ENCODE measurements at regions not wholly inside any gene's neighbourhood (a gene's known extent, or its start where the extent isn't known, plus 50 kb on each side); places are given as distances from the start of the nearest gene placed in this dataset.
A peak's percentile ranks its signal among the peaks of the same experiment; 100 is the strongest.

DNA sequence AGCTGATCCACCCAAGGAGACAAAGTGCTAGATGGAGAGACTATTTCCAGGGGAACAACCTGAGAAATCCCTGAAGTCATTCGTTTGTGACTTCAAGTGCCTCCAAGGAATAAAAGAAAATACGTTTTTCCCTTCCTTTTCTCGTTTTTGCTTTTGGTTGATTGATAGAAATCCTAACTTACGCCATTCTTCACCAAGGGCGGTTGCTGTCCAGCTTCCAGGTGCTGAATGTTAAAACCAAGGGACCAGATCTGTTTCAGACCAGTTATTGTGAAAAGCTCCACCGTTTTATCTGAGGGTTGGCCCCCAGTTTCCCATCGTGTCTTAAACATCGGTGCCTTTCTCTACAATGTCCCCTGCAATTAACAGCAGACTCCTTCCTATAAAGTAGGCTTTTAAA is 600.7 kb upstream of the SGCD start:
- Histone ChIP-seq H4K5ac (ENCODE audit: low read depth, low read length) (no peak overlapping the region), H3K4me3 (ENCODE audit: insufficient read depth, low read depth, low read length) (no peak overlapping the region), H4K20me1 (ENCODE audit: insufficient read depth, low read length) (no peaks in the 10 kb centered on the region), H2AFZ (replicated peaks; ENCODE audit: low read length, poor library complexity) (no peak overlapping the region), H3K9me3 (ENCODE audit: control insufficient read depth, insufficient read depth, low read length) (no peaks in the 10 kb centered on the region), H3K9ac (ENCODE audit: low read depth, low read length) (no peak overlapping the region), H2AK5ac (ENCODE audit: low read depth, low read length) (no peak overlapping the region), H2BK15ac (ENCODE audit: low read depth, low read length) (no peak overlapping the region), H3K27me3 (ENCODE audit: control insufficient read depth, insufficient read depth, low read length) (peaks cover 27% of the 10 kb centered on the region), H3K79me1 (ENCODE audit: low read depth in 1 of 2, low read length in 2 of 2) (no peaks in the 10 kb centered on the region), H3K36me3 (ENCODE audit: control insufficient read depth, insufficient read depth, low read length) (no peaks in the 10 kb centered on the region), H3K4me2 (ENCODE audit: low read depth, low read length) (no peak overlapping the region), H2BK20ac (ENCODE audit: low read depth, low read length) (no peak overlapping the region), H3K14ac (replicated peaks; ENCODE audit: low read depth, low read length) (no peak overlapping the region), H2BK5ac (ENCODE audit: low read depth, low read length, poor library complexity, severe bottlenecking) (no peak overlapping the region), H4K91ac (ENCODE audit: insufficient read depth, low read depth, low read length) (no peak overlapping the region), H2BK120ac (ENCODE audit: low read depth, low read length) (no peak overlapping the region), H3K9me1 (ENCODE audit: insufficient read depth, low read length) (no peaks in the 10 kb centered on the region), H3K27ac (ENCODE audit: insufficient read depth, low read length) (no peak overlapping the region), H3K23ac (ENCODE audit: low read depth, low read length) (no peak overlapping the region), H2AK9ac (replicated peaks; ENCODE audit: low read depth, low read length, poor library complexity) (no peak overlapping the region), H3K4ac (ENCODE audit: low read depth, low read length) (no peak overlapping the region), H3K4me1 (ENCODE audit: control insufficient read depth, insufficient read depth, low read length) (no peaks in the 10 kb centered on the region), H3K56ac (ENCODE audit: extremely low read depth, insufficient read depth, low read length) (no peak overlapping the region), H4K8ac (ENCODE audit: low read depth in 2 of 2, low read length in 2 of 2) (no peak overlapping the region), H3K18ac (ENCODE audit: low read depth, low read length) (no peak overlapping the region)
- no CpG with 5 or more reads among the region's 8 CpGs for WGBS, 2 experiments (ENCODE audit: extremely low coverage in 2 of 2, insufficient read length in 1 of 2)
- intact Hi-C loops (cut with micrococcal nuclease) (loop anchor here (10.0 kb wide), 3 partner anchors 519 to 1099 kb away; partner anchors contain the start of gene SGCD), dilution Hi-C loops (cut with HindIII; ENCODE audit: low sequenced_read_pairs, unreplicated experiment) (no loop called here), in situ Hi-C loops (cut with MboI; ENCODE audit: low sequenced_read_pairs) (no loop called here)
- DNase-seq = peak; percentile 4
- POLR2A ChIA-PET (ENCODE audit: unreplicated experiment) = no interaction called here
- CTCF ChIA-PET = no interaction called here
- ATAC-seq (ENCODE audit: low read depth) = no peak
- TF ChIP-seq RCOR1 (IDR thresholded peaks at IDR 0.05; ENCODE audit: insufficient replicate concordance, low read length) (no peak), BHLHE40 (IDR thresholded peaks at IDR 0.05; ENCODE audit: low read depth, low read length) (no peak), POLR2A (IDR thresholded peaks at IDR 0.05; ENCODE audit: low read depth, low read length) (no peak), MXI1 (IDR thresholded peaks at IDR 0.05; ENCODE audit: borderline replicate concordance, low read depth, low read length) (no peak), FOS (IDR thresholded peaks at IDR 0.05; ENCODE audit: low read depth, low read length) (no peak), SMC3 (IDR thresholded peaks at IDR 0.05; ENCODE audit: low read depth, low read length) (no peak), CHD1 (IDR thresholded peaks at IDR 0.05; ENCODE audit: low read depth, low read length) (no peak), ELK1 (IDR thresholded peaks at IDR 0.05; ENCODE audit: borderline replicate concordance, low read depth, low read length) (no peak), CEBPB (IDR thresholded peaks at IDR 0.05; ENCODE audit: low read depth, low read length) (no peak), RAD21 (IDR thresholded peaks at IDR 0.05; ENCODE audit: low read length) (no peak), NFE2L2 (IDR thresholded peaks at IDR 0.05; ENCODE audit: low read depth, low read length) (no peak), MAFK (IDR thresholded peaks at IDR 0.05; ENCODE audit: low read depth, low read length) (no peak), CTCF (conservative IDR thresholded peaks at IDR 0.05; ENCODE audit: low read depth, low read length) (no peak), MAZ (IDR thresholded peaks at IDR 0.05; ENCODE audit: borderline replicate concordance, low read depth, low read length) (no peak), RFX5 (IDR thresholded peaks at IDR 0.05; ENCODE audit: low read depth, low read length) (no peak)
- TF ChIP-seq, protein P1, sequence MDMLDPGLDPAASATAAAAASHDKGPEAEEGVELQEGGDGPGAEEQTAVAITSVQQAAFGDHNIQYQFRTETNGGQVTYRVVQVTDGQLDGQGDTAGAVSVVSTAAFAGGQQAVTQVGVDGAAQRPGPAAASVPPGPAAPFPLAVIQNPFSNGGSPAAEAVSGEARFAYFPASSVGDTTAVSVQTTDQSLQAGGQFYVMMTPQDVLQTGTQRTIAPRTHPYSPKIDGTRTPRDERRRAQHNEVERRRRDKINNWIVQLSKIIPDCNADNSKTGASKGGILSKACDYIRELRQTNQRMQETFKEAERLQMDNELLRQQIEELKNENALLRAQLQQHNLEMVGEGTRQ (IDR thresholded peaks at IDR 0.05; ENCODE audit: low read depth, low read length) = no peak
- BruUV-seq (replicated peaks) = no TSS peak
